ENCODE measurements at regions not wholly inside any gene's neighbourhood (a gene's known extent, or its start where the extent isn't known, plus 50 kb on each side); places are given as distances from the start of the nearest gene placed in this dataset.

GRCh38 chr3:106728315-106729098 is 648.7 kb upstream of the CCDC54 start:
- Histone ChIP-seq H3K36me3 (ENCODE audit: low read depth) (no peaks in the 10 kb centered on the region), H3K4me1 (ENCODE audit: low read depth) (no peaks in the 10 kb centered on the region), H3K9me3 (no peaks in the 10 kb centered on the region), H3K4me3 (no peak overlapping the region)
- intact Hi-C loops (cut with DNase I, micrococcal nuclease) = no loop called here
- DNase-seq (no peak), ATAC-seq (no peak)
- TF ChIP-seq CTCF (IDR thresholded peaks at IDR 0.05) = no peak

- TF ChIP-seq CTCF (IDR thresholded peaks at IDR 0.05) = no peak
- no peak overlapping the region for H3K4me3 ChIP-seq
- H3K4me1 ChIP-seq (ENCODE audit: low read depth) = no peaks in the 10 kb centered on the region
- intact Hi-C loops (cut with DNase I, micrococcal nuclease) = no loop called here
- ATAC-seq (no peak), DNase-seq (no peak)
- no peaks in the 10 kb centered on the region for H3K9me3 ChIP-seq
- no peaks in the 10 kb centered on the region for H3K36me3 ChIP-seq (ENCODE audit: low read depth)
These were observed 647.8 kb upstream of the CCDC54 start for GRCh38 chr3:106729481-106729880.

- no peaks in the 10 kb centered on the region for H3K4me1 ChIP-seq (ENCODE audit: low read depth)
- no peak for DNase-seq
- H3K9me3 ChIP-seq = no peaks in the 10 kb centered on the region
- ATAC-seq = no peak
- H3K4me3 ChIP-seq = no peak overlapping the region
- H3K36me3 ChIP-seq (ENCODE audit: low read depth) = no peaks in the 10 kb centered on the region
- no peak for TF ChIP-seq CTCF (IDR thresholded peaks at IDR 0.05)
- intact Hi-C loops (cut with DNase I, micrococcal nuclease) = no loop called here
These were observed 646.0 kb upstream of the CCDC54 start for GRCh38 chr3:106731230-106731629.

DNA sequence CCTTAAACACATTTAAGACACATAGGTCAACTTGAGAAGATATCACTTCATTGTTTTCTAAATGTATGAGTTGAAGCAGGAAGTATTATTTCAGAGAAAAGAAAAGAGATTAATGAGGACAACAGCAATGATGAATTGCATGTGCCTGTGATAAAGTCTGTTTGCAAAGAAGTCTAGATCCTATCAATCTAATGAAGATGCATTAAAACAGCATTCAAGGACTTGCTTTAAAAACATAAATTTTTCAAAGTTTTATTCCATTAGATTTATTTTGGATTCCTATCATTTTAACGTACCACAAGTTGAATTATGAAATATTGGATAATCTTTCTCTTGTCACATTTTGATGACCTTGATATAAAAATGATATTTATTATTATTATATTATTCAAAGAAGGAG is 642.5 kb upstream of the CCDC54 start:
- ATAC-seq (no peak), DNase-seq (no peak)
- Histone ChIP-seq H3K36me3 (ENCODE audit: low read depth) (no peaks in the 10 kb centered on the region), H3K9me3 (no peaks in the 10 kb centered on the region), H3K4me1 (ENCODE audit: low read depth) (no peaks in the 10 kb centered on the region), H3K4me3 (no peak overlapping the region)
- intact Hi-C loops (cut with DNase I, micrococcal nuclease) = no loop called here
- no peak for TF ChIP-seq CTCF (IDR thresholded peaks at IDR 0.05)

- H3K9me3 ChIP-seq = no peaks in the 10 kb centered on the region
- intact Hi-C loops (cut with DNase I, micrococcal nuclease) = no loop called here
- H3K4me3 ChIP-seq = no peak overlapping the region
- DNase-seq = no peak
- H3K4me1 ChIP-seq (ENCODE audit: low read depth) = no peaks in the 10 kb centered on the region
- no peak for ATAC-seq
- TF ChIP-seq CTCF (IDR thresholded peaks at IDR 0.05) = no peak
- no peaks in the 10 kb centered on the region for H3K36me3 ChIP-seq (ENCODE audit: low read depth)
These were observed 640.0 kb upstream of the CCDC54 start for GRCh38 chr3:106737265-106737664.

DNA sequence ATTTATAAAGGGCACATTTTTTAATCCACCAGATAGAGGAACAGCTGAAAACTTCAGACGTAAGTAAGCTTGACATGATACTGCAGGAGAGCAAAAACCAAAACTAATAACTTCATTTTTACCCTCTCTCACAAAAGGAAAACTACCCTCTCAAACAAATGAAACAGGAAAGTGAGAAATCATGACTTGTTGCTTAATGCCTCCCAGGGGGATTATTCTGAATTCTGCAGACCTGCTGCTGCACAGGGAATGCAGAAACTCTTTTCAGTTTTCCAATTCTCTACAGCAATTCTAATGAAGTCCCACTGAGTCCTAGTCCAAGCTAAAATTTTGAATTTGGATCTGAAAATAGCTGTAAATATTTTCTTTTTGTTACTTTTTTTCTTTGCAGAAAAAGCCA is 637.1 kb upstream of the CCDC54 start:
- intact Hi-C loops (cut with DNase I, micrococcal nuclease) = no loop called here
- Histone ChIP-seq H3K9me3 (no peaks in the 10 kb centered on the region), H3K4me3 (no peak overlapping the region), H3K4me1 (ENCODE audit: low read depth) (no peaks in the 10 kb centered on the region), H3K36me3 (ENCODE audit: low read depth) (no peaks in the 10 kb centered on the region)
- no peak for ATAC-seq
- TF ChIP-seq CTCF (IDR thresholded peaks at IDR 0.05) = no peak
- no peak for DNase-seq

Measured in mucosa of descending colon (tissue), 3 donors.